ENCODE measurements at regions not wholly inside any gene's neighbourhood (a gene's known extent, or its start where the extent isn't known, plus 50 kb on each side); places are given as distances from the start of the nearest gene placed in this dataset.
A peak's percentile ranks its signal among the peaks of the same experiment; 100 is the strongest.

GRCh38 chr12:75939016-75939642, 92.4 kb downstream of the PHLDA1 start (continued):
- no peak for TF ChIP-seq ZNF462 (CRISPR knock-in tag; IDR thresholded peaks at IDR 0.05)

- Histone ChIP-seq H3K36me3 (ENCODE audit: insufficient read depth) (no peaks in the 10 kb centered on the region), H3K4me1 (ENCODE audit: insufficient read depth) (peaks cover 24% of the 10 kb centered on the region), H3F3A (replicated peaks; ENCODE audit: low read depth) (no peaks in the 10 kb centered on the region), H2AFZ (no peak overlapping the region), H3K27ac (ENCODE audit: low read depth) (no peak overlapping the region), H3K4me2 (no peak overlapping the region), H3K4me3 (no peak overlapping the region), H3K79me2 (replicated peaks; ENCODE audit: insufficient read depth) (no peaks in the 10 kb centered on the region), H3K9me2 (ENCODE audit: insufficient read depth) (no peaks in the 10 kb centered on the region), H3K27me3 (ENCODE audit: insufficient read depth) (peaks cover 10% of the 10 kb centered on the region; the same call in 1 of the 2 replicates), H4K20me1 (replicated peaks; ENCODE audit: insufficient read depth) (no peaks in the 10 kb centered on the region)
- H3K27ac Mint-ChIP-seq, result no peak overlapping the region
- ATAC-seq, result peak; percentile 68
- H3K27me3 Mint-ChIP-seq (ENCODE audit: insufficient read depth, low read depth, poor library complexity), result peaks cover 10% of the 10 kb centered on the region
- H3K36me3 Mint-ChIP-seq (ENCODE audit: low read depth), result peaks cover 14% of the 10 kb centered on the region
- H3K4me3 Mint-ChIP-seq, result no peak overlapping the region
- DNase-seq (ENCODE audit: low spot score), result no peak
- H3K9me3 Mint-ChIP-seq, result peaks cover 17% of the 10 kb centered on the region
- peaks cover 6% of the 10 kb centered on the region for H3K4me1 Mint-ChIP-seq
- TF ChIP-seq EZH2phosphoT487 (IDR thresholded peaks at IDR 0.05; ENCODE audit: unreplicated experiment) (no peak), EZH2 (IDR thresholded peaks at IDR 0.05; ENCODE audit: low read depth, unreplicated experiment) (no peak), ZNF331 (CRISPR knock-in tag; IDR thresholded peaks at IDR 0.05; ENCODE audit: low read depth) (no peak), CTCF (conservative IDR thresholded peaks at IDR 0.05; ENCODE audit: low read depth in 2 of 2) (no peak), ZNF114 (CRISPR knock-in tag; IDR thresholded peaks at IDR 0.05) (no peak), CREB1 (CRISPR knock-in tag; IDR thresholded peaks at IDR 0.05; ENCODE audit: low read depth) (no peak), POLR2AphosphoS5 (IDR thresholded peaks at IDR 0.05; ENCODE audit: low read depth) (no peak), STAT1 (IDR thresholded peaks at IDR 0.05; ENCODE audit: unreplicated experiment) (no peak), REST (IDR thresholded peaks at IDR 0.05; ENCODE audit: unreplicated experiment) (no peak)
Observed at GRCh38 chr12:75938189-75938588, 93.4 kb downstream of the PHLDA1 start.

Measured in GM23338 (cell line).